Neural progenitor cell (in vitro differentiated cells): ENCODE measurements at regions not wholly inside any gene's neighbourhood (a gene's known extent, or its start where the extent isn't known, plus 50 kb on each side); places are given as distances from the start of the nearest gene placed in this dataset.
"Not testable (repeated sequence)": the region's sequence is repeated elsewhere in the genome, so short reads cannot be mapped to it uniquely, and the experiment has no call there.

Experiments
- DNase-seq: peaks from one replicate; pipeline ENCODE4 v3.0.0-alpha.2; 2016; ENCODE audit warnings: low spot score
- H2AFZ ChIP-seq: fragments of 200-600 bp; sonication (generic); replicated peaks from 2 replicates; pipeline ENCODE4 v1.6.1; 2016; ENCODE audit warnings: antibody characterized with exemption
- H3F3A ChIP-seq: fragments of 200-600 bp; sonication (generic); 2 replicates; pipeline ENCODE4 v1.6.1; 2016; ENCODE audit warnings: antibody characterized with exemption, low read depth
- H3K27ac ChIP-seq: fragments of 200-600 bp; sonication (generic); 2 replicates; pipeline ENCODE4 v1.5.1; 2016; ENCODE audit warnings: mild to moderate bottlenecking
- H3K27me3 ChIP-seq: fragments of 200-600 bp; sonication (generic); 2 replicates; pipeline ENCODE4 v1.6.1; 2016; ENCODE audit warnings: mild to moderate bottlenecking, moderate library complexity
- H3K36me3 ChIP-seq: fragments of 200-600 bp; sonication (generic); 2 replicates; pipeline ENCODE4 v1.5.1; 2016
- H3K4me1 ChIP-seq: fragments of 200-600 bp; sonication (generic); 2 replicates; pipeline ENCODE4 v1.6.1; 2016; ENCODE audit warnings: mixed run types
- H3K4me2 ChIP-seq: fragments of 200-600 bp; sonication (generic); 2 replicates; pipeline ENCODE4 v1.6.1; 2016
- H3K4me3 ChIP-seq: fragments of 200-600 bp; sonication (generic); 2 replicates; pipeline ENCODE4 v1.5.1; 2016
- H3K79me2 ChIP-seq: fragments of 200-600 bp; sonication (generic); 2 replicates; pipeline ENCODE4 v1.6.1; 2016; ENCODE audit warnings: low read depth
- H3K9ac ChIP-seq: fragments of 200-600 bp; sonication (generic); 2 replicates; pipeline ENCODE4 v1.6.1; 2016
- H3K9me3 ChIP-seq: fragments of 200-600 bp; sonication (generic); 2 replicates; pipeline ENCODE4 v1.5.1; 2016; ENCODE audit warnings: low read depth
- H4K20me1 ChIP-seq: fragments of 200-600 bp; sonication (generic); 2 replicates; pipeline ENCODE4 v1.6.1; 2016; ENCODE audit warnings: low read depth
- H3K27ac Mint-ChIP-seq: 3 replicates; pipeline ENCODE4 v1.8.0; 2021; ENCODE audit warnings: mixed read lengths
- H3K27me3 Mint-ChIP-seq: 2 replicates; pipeline ENCODE4 v1.8.0; 2022; ENCODE audit warnings: low read depth, mild to moderate bottlenecking, inconsistent platforms, moderate library complexity, mixed read lengths; ENCODE audit not compliant: insufficient read depth
- H3K36me3 Mint-ChIP-seq: 3 replicates; pipeline ENCODE4 v1.8.0; 2021; ENCODE audit warnings: mixed read lengths
- H3K4me1 Mint-ChIP-seq: 3 replicates; pipeline ENCODE4 v1.8.0; 2021; ENCODE audit warnings: mixed read lengths
- H3K4me3 Mint-ChIP-seq: 3 replicates; pipeline ENCODE4 v1.8.0; 2021; ENCODE audit warnings: mild to moderate bottlenecking, moderate library complexity, mixed read lengths
- H3K9me3 Mint-ChIP-seq: 3 replicates; pipeline ENCODE4 v1.8.0; 2020; ENCODE audit warnings: mixed read lengths
- EZH2 ChIP-seq: fragments of 200-600 bp; sonication (generic); IDR thresholded peaks from 2 replicates; pipeline ENCODE4 v1.6.1; 2017; ENCODE audit warnings: antibody characterized with exemption, mild to moderate bottlenecking, moderate library complexity
- EZH2phosphoT487 ChIP-seq: fragments of 200-600 bp; sonication (generic); IDR thresholded peaks from 2 replicates; pipeline ENCODE4 v1.6.1; 2017; ENCODE audit warnings: antibody characterized with exemption
- TF ChIP-seq, protein P1 (sequence below): fragments of 200-600 bp; sonication (generic); IDR thresholded peaks from 2 replicates; pipeline ENCODE4 v1.5.1; 2017; ENCODE audit warnings: antibody characterized with exemption, mild to moderate bottlenecking

DNA sequence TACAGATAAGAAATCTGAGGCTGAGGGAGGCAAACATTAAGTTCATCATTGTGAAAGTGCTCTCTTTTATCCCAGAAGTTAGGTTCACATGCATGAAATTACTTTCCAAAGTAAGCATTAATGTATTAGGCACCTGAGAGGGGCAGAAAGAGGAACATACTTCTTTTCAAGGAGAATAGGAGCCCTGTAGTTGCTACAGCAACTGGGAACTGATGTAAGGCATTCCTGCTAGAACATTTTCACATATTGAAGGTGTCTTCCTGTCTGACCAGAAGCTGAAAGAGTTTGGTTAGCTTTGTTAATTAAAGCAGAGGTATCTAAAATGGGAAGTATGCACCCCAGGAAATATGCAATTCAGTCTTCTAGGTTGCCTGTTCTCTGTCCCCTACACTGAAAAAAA is 65.5 kb upstream of the ZBTB20 start:
- Histone ChIP-seq H3K9ac (no peak overlapping the region), H2AFZ (no peak overlapping the region), H3K36me3 (no peaks in the 10 kb centered on the region), H3K27me3 (no peaks in the 10 kb centered on the region), H3F3A (peaks cover 5% of the 10 kb centered on the region), H3K27ac (no peak overlapping the region), H4K20me1 (no peaks in the 10 kb centered on the region), H3K4me2 (no peak overlapping the region), H3K4me3 (no peak overlapping the region), H3K79me2 (no peaks in the 10 kb centered on the region), H3K9me3 (no peaks in the 10 kb centered on the region), H3K4me1 (no peaks in the 10 kb centered on the region)
- TF ChIP-seq, protein P1, sequence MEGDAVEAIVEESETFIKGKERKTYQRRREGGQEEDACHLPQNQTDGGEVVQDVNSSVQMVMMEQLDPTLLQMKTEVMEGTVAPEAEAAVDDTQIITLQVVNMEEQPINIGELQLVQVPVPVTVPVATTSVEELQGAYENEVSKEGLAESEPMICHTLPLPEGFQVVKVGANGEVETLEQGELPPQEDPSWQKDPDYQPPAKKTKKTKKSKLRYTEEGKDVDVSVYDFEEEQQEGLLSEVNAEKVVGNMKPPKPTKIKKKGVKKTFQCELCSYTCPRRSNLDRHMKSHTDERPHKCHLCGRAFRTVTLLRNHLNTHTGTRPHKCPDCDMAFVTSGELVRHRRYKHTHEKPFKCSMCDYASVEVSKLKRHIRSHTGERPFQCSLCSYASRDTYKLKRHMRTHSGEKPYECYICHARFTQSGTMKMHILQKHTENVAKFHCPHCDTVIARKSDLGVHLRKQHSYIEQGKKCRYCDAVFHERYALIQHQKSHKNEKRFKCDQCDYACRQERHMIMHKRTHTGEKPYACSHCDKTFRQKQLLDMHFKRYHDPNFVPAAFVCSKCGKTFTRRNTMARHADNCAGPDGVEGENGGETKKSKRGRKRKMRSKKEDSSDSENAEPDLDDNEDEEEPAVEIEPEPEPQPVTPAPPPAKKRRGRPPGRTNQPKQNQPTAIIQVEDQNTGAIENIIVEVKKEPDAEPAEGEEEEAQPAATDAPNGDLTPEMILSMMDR, result no peak
- TF ChIP-seq EZH2phosphoT487, result no peak
- TF ChIP-seq EZH2, result no peak
- Mint-ChIP-seq H3K4me3 (no peak overlapping the region), H3K4me1 (peaks cover 16% of the 10 kb centered on the region), H3K27me3 (peaks cover 3% of the 10 kb centered on the region), H3K36me3 (no peaks in the 10 kb centered on the region), H3K9me3 (peaks cover 2% of the 10 kb centered on the region), H3K27ac (peak overlapping the region; percentile 15)
- DNase-seq, result no peak

DNA sequence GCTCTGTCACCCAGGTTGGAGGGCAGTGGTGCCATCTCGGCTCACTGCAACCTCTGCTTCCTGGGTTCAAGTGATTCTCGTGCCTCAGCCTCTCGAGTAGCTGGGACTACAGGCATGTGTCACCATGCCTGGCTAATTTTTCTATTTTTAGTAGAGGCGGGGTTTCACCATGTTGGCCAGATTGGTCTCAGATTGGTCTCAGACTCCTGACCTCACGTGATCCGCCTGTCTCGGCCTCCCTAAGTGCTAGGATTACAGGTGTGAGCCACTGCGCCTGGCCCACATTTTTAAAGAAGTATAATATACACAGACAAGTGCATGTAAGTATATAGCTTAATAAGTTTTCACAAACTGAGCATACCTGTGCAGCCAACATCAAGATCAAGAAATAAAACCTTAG is 66.0 kb upstream of the ZBTB20 start:
- peaks cover 18% of the 10 kb centered on the region for H3K4me1 Mint-ChIP-seq
- not testable (repeated sequence) for H3F3A ChIP-seq, H3K27me3 Mint-ChIP-seq, H3K9me3 Mint-ChIP-seq, H2AFZ ChIP-seq, H3K27me3 ChIP-seq, H4K20me1 ChIP-seq, H3K36me3 ChIP-seq, DNase-seq, H3K4me2 ChIP-seq, H3K79me2 ChIP-seq, H3K27ac ChIP-seq, H3K4me1 ChIP-seq, H3K4me3 ChIP-seq, H3K27ac Mint-ChIP-seq, H3K36me3 Mint-ChIP-seq, H3K9ac ChIP-seq, H3K4me3 Mint-ChIP-seq, H3K9me3 ChIP-seq

DNA sequence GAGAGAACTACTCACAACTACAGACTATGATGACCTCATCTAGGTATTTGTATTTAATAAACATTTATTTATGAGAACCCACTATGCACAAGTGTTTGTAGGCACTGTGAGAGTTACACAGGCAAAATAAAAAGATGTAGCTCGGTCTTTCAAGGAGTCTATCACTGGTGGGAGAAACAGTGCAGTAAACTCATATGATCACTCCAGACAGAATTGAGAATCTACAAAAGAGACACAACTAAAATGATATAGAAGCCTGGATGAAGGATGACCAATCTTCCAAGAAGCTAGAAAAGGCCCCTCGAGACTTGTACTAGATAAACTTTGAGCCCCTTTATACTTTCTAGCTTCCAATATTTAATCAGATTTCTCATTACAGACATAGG is 70.2 kb upstream of the ZBTB20 start:
- H3K9me3 Mint-ChIP-seq, result peaks cover 2% of the 10 kb centered on the region
- no peaks in the 10 kb centered on the region for H3K79me2 ChIP-seq
- H4K20me1 ChIP-seq, result no peaks in the 10 kb centered on the region
- no peak for DNase-seq
- H3K9me3 ChIP-seq, result no peaks in the 10 kb centered on the region
- H3K36me3 ChIP-seq, result no peaks in the 10 kb centered on the region
- no peaks in the 10 kb centered on the region for H3K27me3 ChIP-seq
- TF ChIP-seq, protein P1, result no peak
- TF ChIP-seq EZH2phosphoT487 (no peak), EZH2 (no peak)
- no peak overlapping the region for H3K4me2 ChIP-seq
- no peak overlapping the region for H3K4me3 ChIP-seq
- no peak overlapping the region for H3K27ac Mint-ChIP-seq
- no peak overlapping the region for H3K4me3 Mint-ChIP-seq
- peaks cover 12% of the 10 kb centered on the region for H3K4me1 ChIP-seq
- H3F3A ChIP-seq, result no peaks in the 10 kb centered on the region
- H3K9ac ChIP-seq, result no peak overlapping the region
- peaks cover 22% of the 10 kb centered on the region for H3K4me1 Mint-ChIP-seq
- H3K27ac ChIP-seq, result no peak overlapping the region
- H3K27me3 Mint-ChIP-seq, result peaks cover 5% of the 10 kb centered on the region
- H2AFZ ChIP-seq, result no peak overlapping the region
- no peaks in the 10 kb centered on the region for H3K36me3 Mint-ChIP-seq

DNA sequence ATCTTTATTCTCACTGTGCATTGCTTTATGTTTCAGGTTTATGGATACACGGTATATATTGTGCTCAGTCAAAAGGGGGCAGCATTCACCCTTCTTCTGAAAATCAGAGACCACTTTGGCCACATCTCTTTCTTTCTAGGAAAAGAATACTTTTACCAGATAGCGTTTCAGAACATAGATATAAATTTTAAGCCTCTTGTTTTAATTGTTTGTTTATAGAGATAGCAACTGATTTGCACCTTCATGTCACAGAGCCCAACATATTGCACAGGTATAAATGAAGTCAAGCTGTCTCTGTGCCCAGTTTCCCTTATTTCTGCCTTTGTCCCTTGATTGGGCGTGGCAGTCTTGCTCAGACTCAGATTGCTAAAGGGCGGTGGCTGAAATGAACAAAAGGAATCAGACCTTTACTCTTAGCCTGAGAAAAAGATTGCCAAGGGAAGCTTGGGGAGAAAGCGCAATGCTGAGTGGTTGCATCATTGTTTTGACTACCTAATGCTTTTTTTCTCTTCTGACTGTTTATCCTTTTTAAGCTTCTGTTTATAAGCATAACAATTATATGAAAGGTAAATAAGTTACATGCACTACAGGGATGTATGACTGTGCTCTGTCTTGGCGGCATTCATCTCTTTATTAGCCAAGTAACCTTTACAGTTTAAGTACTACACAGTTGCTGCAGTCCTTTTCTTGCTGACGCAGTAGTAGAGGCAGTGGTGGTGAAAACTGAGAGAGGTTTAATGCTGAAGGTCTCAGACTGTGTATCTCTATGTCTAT is 70.8 kb upstream of the ZBTB20 start:
- peak; percentile 70 for DNase-seq
- H3K4me3 Mint-ChIP-seq, result no peak overlapping the region
- TF ChIP-seq EZH2phosphoT487, result no peak
- TF ChIP-seq, protein P1, result peak; percentile 87

More for the DNA sequence above, 70.8 kb upstream of the ZBTB20 start:
- H3K36me3 ChIP-seq, result no peaks in the 10 kb centered on the region
- H3K9me3 ChIP-seq, result no peaks in the 10 kb centered on the region
- peak overlapping the region; percentile 36 for H3K4me2 ChIP-seq
- no peaks in the 10 kb centered on the region for H3K27me3 ChIP-seq
- no peaks in the 10 kb centered on the region for H3K79me2 ChIP-seq
- Mint-ChIP-seq H3K4me1 (peaks cover 16% of the 10 kb centered on the region), H3K36me3 (no peaks in the 10 kb centered on the region), H3K9me3 (peaks cover 2% of the 10 kb centered on the region), H3K27me3 (peaks cover 5% of the 10 kb centered on the region), H3K27ac (no peak overlapping the region)
- no peaks in the 10 kb centered on the region for H3F3A ChIP-seq
- H2AFZ ChIP-seq, result no peak overlapping the region
- H3K4me1 ChIP-seq, result peaks cover 12% of the 10 kb centered on the region
- no peak overlapping the region for H3K9ac ChIP-seq
- no peak overlapping the region for H3K27ac ChIP-seq
- H3K4me3 ChIP-seq, result no peak overlapping the region
- H4K20me1 ChIP-seq, result no peaks in the 10 kb centered on the region
